ENCODE measurements at regions not wholly inside any gene's neighbourhood (a gene's known extent, or its start where the extent isn't known, plus 50 kb on each side); places are given as distances from the start of the nearest gene placed in this dataset.

- no peak overlapping the region for H3K4me2 ChIP-seq
These were observed 315.2 kb upstream of the ROBO2 start for GRCh38 chr3:76724706-76725105.

GRCh38 chr3:76726034-76726433 lies 313.9 kb upstream of the ROBO2 start:
- no peaks in the 10 kb centered on the region for H3K4me1 ChIP-seq (ENCODE audit: low read depth, poor library complexity, severe bottlenecking)
- no peaks in the 10 kb centered on the region for H3K79me2 ChIP-seq (ENCODE audit: insufficient read depth, low read depth)
- no peak overlapping the region for H3K9ac ChIP-seq
- H4K20me1 ChIP-seq (ENCODE audit: insufficient read depth) = no peaks in the 10 kb centered on the region
- H3K27me3 ChIP-seq (ENCODE audit: insufficient read depth, low read depth) = no peaks in the 10 kb centered on the region
- H3K36me3 ChIP-seq (ENCODE audit: insufficient read depth) = no peaks in the 10 kb centered on the region
- no peak overlapping the region for H3K27ac ChIP-seq
- TF ChIP-seq CTCF (conservative IDR thresholded peaks at IDR 0.05; ENCODE audit: low read depth, low read length) = no peak
- no peak overlapping the region for H3K4me2 ChIP-seq
- H2AFZ ChIP-seq (ENCODE audit: low read depth) = no peak overlapping the region
- no peak overlapping the region for H3K4me3 ChIP-seq (IDR thresholded peaks at IDR 0.05; ENCODE audit: insufficient read depth, low read depth, low read length)

More at GRCh38 chr3:76724706-76725105, 315.2 kb upstream of the ROBO2 start:
- H2AFZ ChIP-seq (ENCODE audit: low read depth) = no peak overlapping the region
- no peaks in the 10 kb centered on the region for H4K20me1 ChIP-seq (ENCODE audit: insufficient read depth)
- no peaks in the 10 kb centered on the region for H3K4me1 ChIP-seq (ENCODE audit: low read depth, poor library complexity, severe bottlenecking)
- H3K4me3 ChIP-seq (IDR thresholded peaks at IDR 0.05; ENCODE audit: insufficient read depth, low read depth, low read length) = no peak overlapping the region
- no peak overlapping the region for H3K9ac ChIP-seq
- H3K27ac ChIP-seq = no peak overlapping the region
- no peaks in the 10 kb centered on the region for H3K36me3 ChIP-seq (ENCODE audit: insufficient read depth)
- H3K27me3 ChIP-seq (ENCODE audit: insufficient read depth, low read depth) = no peaks in the 10 kb centered on the region
- H3K79me2 ChIP-seq (ENCODE audit: insufficient read depth, low read depth) = no peaks in the 10 kb centered on the region
- TF ChIP-seq CTCF (conservative IDR thresholded peaks at IDR 0.05; ENCODE audit: low read depth, low read length) = no peak

GRCh38 chr3:76728426-76728825 lies 311.5 kb upstream of the ROBO2 start:
- no peak overlapping the region for H3K9ac ChIP-seq
- no peaks in the 10 kb centered on the region for H3K27me3 ChIP-seq (ENCODE audit: insufficient read depth, low read depth)
- H3K4me1 ChIP-seq (ENCODE audit: low read depth, poor library complexity, severe bottlenecking) = no peaks in the 10 kb centered on the region
- TF ChIP-seq CTCF (conservative IDR thresholded peaks at IDR 0.05; ENCODE audit: low read depth, low read length) = no peak
- H3K4me3 ChIP-seq (IDR thresholded peaks at IDR 0.05; ENCODE audit: insufficient read depth, low read depth, low read length) = no peak overlapping the region
- no peaks in the 10 kb centered on the region for H3K79me2 ChIP-seq (ENCODE audit: insufficient read depth, low read depth)
- no peak overlapping the region for H3K4me2 ChIP-seq
- H3K27ac ChIP-seq = no peak overlapping the region
- H2AFZ ChIP-seq (ENCODE audit: low read depth) = no peak overlapping the region
- H4K20me1 ChIP-seq (ENCODE audit: insufficient read depth) = no peaks in the 10 kb centered on the region
- no peaks in the 10 kb centered on the region for H3K36me3 ChIP-seq (ENCODE audit: insufficient read depth)

GRCh38 chr3:76731471-76731870 lies 308.4 kb upstream of the ROBO2 start:
- Histone ChIP-seq H3K27me3 (ENCODE audit: insufficient read depth, low read depth) (no peaks in the 10 kb centered on the region), H3K9ac (no peak overlapping the region), H3K4me2 (no peak overlapping the region), H4K20me1 (ENCODE audit: insufficient read depth) (no peaks in the 10 kb centered on the region), H3K27ac (no peak overlapping the region), H2AFZ (ENCODE audit: low read depth) (no peak overlapping the region), H3K4me1 (ENCODE audit: low read depth, poor library complexity, severe bottlenecking) (no peaks in the 10 kb centered on the region), H3K79me2 (ENCODE audit: insufficient read depth, low read depth) (no peaks in the 10 kb centered on the region), H3K36me3 (ENCODE audit: insufficient read depth) (no peaks in the 10 kb centered on the region), H3K4me3 (IDR thresholded peaks at IDR 0.05; ENCODE audit: insufficient read depth, low read depth, low read length) (no peak overlapping the region)
- TF ChIP-seq CTCF (conservative IDR thresholded peaks at IDR 0.05; ENCODE audit: low read depth, low read length) = no peak
